ENCODE measurements at regions not wholly inside any gene's neighbourhood (a gene's known extent, or its start where the extent isn't known, plus 50 kb on each side); places are given as distances from the start of the nearest gene placed in this dataset.

- no peaks in the 10 kb centered on the region for H3K9me3 ChIP-seq (ENCODE audit: insufficient read depth, low read length)
- H3K9me2 ChIP-seq (replicated peaks; ENCODE audit: insufficient read depth, low read length), result no peaks in the 10 kb centered on the region
- no peak for TF ChIP-seq EZH2phosphoT487 (conservative IDR thresholded peaks at IDR 0.05; ENCODE audit: low read length)
- TF ChIP-seq, protein P1, sequence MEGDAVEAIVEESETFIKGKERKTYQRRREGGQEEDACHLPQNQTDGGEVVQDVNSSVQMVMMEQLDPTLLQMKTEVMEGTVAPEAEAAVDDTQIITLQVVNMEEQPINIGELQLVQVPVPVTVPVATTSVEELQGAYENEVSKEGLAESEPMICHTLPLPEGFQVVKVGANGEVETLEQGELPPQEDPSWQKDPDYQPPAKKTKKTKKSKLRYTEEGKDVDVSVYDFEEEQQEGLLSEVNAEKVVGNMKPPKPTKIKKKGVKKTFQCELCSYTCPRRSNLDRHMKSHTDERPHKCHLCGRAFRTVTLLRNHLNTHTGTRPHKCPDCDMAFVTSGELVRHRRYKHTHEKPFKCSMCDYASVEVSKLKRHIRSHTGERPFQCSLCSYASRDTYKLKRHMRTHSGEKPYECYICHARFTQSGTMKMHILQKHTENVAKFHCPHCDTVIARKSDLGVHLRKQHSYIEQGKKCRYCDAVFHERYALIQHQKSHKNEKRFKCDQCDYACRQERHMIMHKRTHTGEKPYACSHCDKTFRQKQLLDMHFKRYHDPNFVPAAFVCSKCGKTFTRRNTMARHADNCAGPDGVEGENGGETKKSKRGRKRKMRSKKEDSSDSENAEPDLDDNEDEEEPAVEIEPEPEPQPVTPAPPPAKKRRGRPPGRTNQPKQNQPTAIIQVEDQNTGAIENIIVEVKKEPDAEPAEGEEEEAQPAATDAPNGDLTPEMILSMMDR (IDR thresholded peaks at IDR 0.05; ENCODE audit: insufficient read depth, low read length, poor library complexity, severe bottlenecking), result no peak
- H2AFZ ChIP-seq (ENCODE audit: low read depth, low read length, severe bottlenecking), result no peak overlapping the region
- no peaks in the 10 kb centered on the region for H4K20me1 ChIP-seq (ENCODE audit: low read depth, low read length)
- no peak overlapping the region for H3K4me3 ChIP-seq (ENCODE audit: insufficient read depth, low read length, poor library complexity, severe bottlenecking)
- no peak overlapping the region for H3K4me2 ChIP-seq (ENCODE audit: low read depth, low read length, poor library complexity, severe bottlenecking)
- no peaks in the 10 kb centered on the region for H3K36me3 ChIP-seq (ENCODE audit: low read length)
- H3K79me2 ChIP-seq (ENCODE audit: insufficient read depth, low read length), result no peaks in the 10 kb centered on the region
- no peak overlapping the region for H3K9ac ChIP-seq (ENCODE audit: low read length)
- H3K27ac ChIP-seq (ENCODE audit: low read depth, low read length), result no peak overlapping the region
- no peaks in the 10 kb centered on the region for H3F3A ChIP-seq (ENCODE audit: insufficient read depth)
- no peaks in the 10 kb centered on the region for H3K27me3 ChIP-seq (ENCODE audit: low read length)
Measured at GRCh38 chr2:204272610-204273287, 272.5 kb upstream of the PARD3B start.

DNA sequence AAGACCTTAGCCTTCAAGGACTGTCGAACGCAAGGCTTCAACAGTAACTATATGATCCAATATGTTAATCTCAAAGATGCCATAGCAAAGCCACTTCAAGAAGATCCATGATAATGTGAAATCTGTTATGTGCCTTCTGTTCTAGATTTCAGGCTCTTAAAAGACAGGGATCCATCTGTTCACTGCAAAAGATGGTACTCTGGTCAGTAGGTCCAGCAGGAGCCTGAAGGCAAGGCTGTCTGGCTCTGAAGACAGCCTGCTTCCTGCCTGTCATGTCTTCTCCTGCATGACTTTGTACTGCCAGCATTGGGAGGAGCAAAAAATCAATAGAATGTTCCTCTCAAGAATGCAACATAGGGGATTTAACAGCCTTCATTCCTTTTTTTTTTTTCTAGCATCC is 270.8 kb upstream of the PARD3B start:
- H3K9me2 ChIP-seq (replicated peaks; ENCODE audit: insufficient read depth, low read length), result no peaks in the 10 kb centered on the region
- H3K9ac ChIP-seq (ENCODE audit: low read length), result no peak overlapping the region
- no peaks in the 10 kb centered on the region for H3K27me3 ChIP-seq (ENCODE audit: low read length)
- no peak overlapping the region for H3K27ac ChIP-seq (ENCODE audit: low read depth, low read length)
- H3K36me3 ChIP-seq (ENCODE audit: low read length), result no peaks in the 10 kb centered on the region
- no peak overlapping the region for H3K4me3 ChIP-seq (ENCODE audit: insufficient read depth, low read length, poor library complexity, severe bottlenecking)
- no peaks in the 10 kb centered on the region for H3K79me2 ChIP-seq (ENCODE audit: insufficient read depth, low read length)
- H3K4me2 ChIP-seq (ENCODE audit: low read depth, low read length, poor library complexity, severe bottlenecking), result no peak overlapping the region
- H3F3A ChIP-seq (ENCODE audit: insufficient read depth), result no peaks in the 10 kb centered on the region
- H4K20me1 ChIP-seq (ENCODE audit: low read depth, low read length), result no peaks in the 10 kb centered on the region
- H3K9me3 ChIP-seq (ENCODE audit: insufficient read depth, low read length), result no peaks in the 10 kb centered on the region
- H2AFZ ChIP-seq (ENCODE audit: low read depth, low read length, severe bottlenecking), result no peak overlapping the region
- no peak for TF ChIP-seq EZH2phosphoT487 (conservative IDR thresholded peaks at IDR 0.05; ENCODE audit: low read length)
- TF ChIP-seq, protein P1 (IDR thresholded peaks at IDR 0.05; ENCODE audit: insufficient read depth, low read length, poor library complexity, severe bottlenecking), result no peak

GRCh38 chr2:204274991-204275390 is 270.3 kb upstream of the PARD3B start:
- no peak for TF ChIP-seq EZH2phosphoT487 (conservative IDR thresholded peaks at IDR 0.05; ENCODE audit: low read length)
- TF ChIP-seq, protein P1 (IDR thresholded peaks at IDR 0.05; ENCODE audit: insufficient read depth, low read length, poor library complexity, severe bottlenecking), result no peak
- H3K4me3 ChIP-seq (ENCODE audit: insufficient read depth, low read length, poor library complexity, severe bottlenecking), result no peak overlapping the region
- H4K20me1 ChIP-seq (ENCODE audit: low read depth, low read length), result no peaks in the 10 kb centered on the region
- H2AFZ ChIP-seq (ENCODE audit: low read depth, low read length, severe bottlenecking), result no peak overlapping the region
- H3K4me2 ChIP-seq (ENCODE audit: low read depth, low read length, poor library complexity, severe bottlenecking), result no peak overlapping the region
- no peaks in the 10 kb centered on the region for H3K27me3 ChIP-seq (ENCODE audit: low read length)
- no peaks in the 10 kb centered on the region for H3K9me3 ChIP-seq (ENCODE audit: insufficient read depth, low read length)
- H3K27ac ChIP-seq (ENCODE audit: low read depth, low read length), result no peak overlapping the region
- no peaks in the 10 kb centered on the region for H3F3A ChIP-seq (ENCODE audit: insufficient read depth)
- no peaks in the 10 kb centered on the region for H3K79me2 ChIP-seq (ENCODE audit: insufficient read depth, low read length)
- H3K36me3 ChIP-seq (ENCODE audit: low read length), result no peaks in the 10 kb centered on the region
- H3K9ac ChIP-seq (ENCODE audit: low read length), result no peak overlapping the region
- H3K9me2 ChIP-seq (replicated peaks; ENCODE audit: insufficient read depth, low read length), result no peaks in the 10 kb centered on the region
